ENCODE measurements at regions not wholly inside any gene's neighbourhood (a gene's known extent, or its start where the extent isn't known, plus 50 kb on each side); places are given as distances from the start of the nearest gene placed in this dataset.
"Not testable (repeated sequence)": the region's sequence is repeated elsewhere in the genome, so short reads cannot be mapped to it uniquely, and the experiment has no call there.

DNA sequence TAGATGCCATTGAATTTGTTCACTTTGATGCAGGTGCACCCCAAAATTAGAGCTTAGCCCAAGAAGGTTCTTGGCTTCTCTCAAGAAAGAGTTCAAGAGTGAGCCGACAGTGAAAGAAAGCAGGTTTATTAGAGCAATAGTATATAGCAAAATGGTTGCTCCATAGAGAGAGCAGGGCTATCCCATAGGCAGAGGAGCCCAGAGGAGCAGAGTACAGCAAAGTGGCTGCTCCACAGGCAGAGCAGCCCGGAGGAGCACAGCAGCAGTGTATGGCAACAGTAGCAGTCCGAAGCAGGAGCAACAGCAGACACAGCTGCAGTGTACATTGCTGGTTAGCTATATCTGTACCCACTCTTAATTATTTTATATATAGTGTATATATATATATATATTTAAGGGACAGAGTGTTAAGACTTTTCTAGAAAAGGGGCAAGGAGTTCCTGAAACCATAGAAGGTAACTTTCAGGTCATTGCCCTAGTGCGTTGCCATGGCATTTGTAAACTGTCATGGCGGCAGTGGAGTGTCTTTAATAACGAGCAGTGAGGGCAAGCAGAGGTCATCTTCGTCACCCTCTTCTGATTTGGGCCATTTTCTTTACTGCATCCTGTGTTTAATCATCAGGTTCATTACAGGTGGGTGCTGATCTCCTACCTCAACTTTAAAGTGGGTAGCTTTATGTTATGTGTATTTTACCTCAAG is 222.7 kb downstream of the CYB561 start:
- no peak overlapping the region for H3K27ac ChIP-seq (ENCODE audit: low read length)
- no peak overlapping the region for H3K4me2 ChIP-seq (ENCODE audit: low read length)
- H3K4me3 ChIP-seq (ENCODE audit: low read length) = no peak overlapping the region
- no peak overlapping the region for H2AFZ ChIP-seq (ENCODE audit: low read depth, low read length)
- H3K79me2 ChIP-seq (ENCODE audit: low read length) = no peaks in the 10 kb centered on the region
- H3K36me3 ChIP-seq (replicated peaks; ENCODE audit: low read depth, low read length) = peaks cover 4% of the 10 kb centered on the region
- TF ChIP-seq EZH2phosphoT487 (IDR thresholded peaks at IDR 0.05; ENCODE audit: low read depth) = no peak
- TF ChIP-seq, protein P1, sequence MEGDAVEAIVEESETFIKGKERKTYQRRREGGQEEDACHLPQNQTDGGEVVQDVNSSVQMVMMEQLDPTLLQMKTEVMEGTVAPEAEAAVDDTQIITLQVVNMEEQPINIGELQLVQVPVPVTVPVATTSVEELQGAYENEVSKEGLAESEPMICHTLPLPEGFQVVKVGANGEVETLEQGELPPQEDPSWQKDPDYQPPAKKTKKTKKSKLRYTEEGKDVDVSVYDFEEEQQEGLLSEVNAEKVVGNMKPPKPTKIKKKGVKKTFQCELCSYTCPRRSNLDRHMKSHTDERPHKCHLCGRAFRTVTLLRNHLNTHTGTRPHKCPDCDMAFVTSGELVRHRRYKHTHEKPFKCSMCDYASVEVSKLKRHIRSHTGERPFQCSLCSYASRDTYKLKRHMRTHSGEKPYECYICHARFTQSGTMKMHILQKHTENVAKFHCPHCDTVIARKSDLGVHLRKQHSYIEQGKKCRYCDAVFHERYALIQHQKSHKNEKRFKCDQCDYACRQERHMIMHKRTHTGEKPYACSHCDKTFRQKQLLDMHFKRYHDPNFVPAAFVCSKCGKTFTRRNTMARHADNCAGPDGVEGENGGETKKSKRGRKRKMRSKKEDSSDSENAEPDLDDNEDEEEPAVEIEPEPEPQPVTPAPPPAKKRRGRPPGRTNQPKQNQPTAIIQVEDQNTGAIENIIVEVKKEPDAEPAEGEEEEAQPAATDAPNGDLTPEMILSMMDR (IDR thresholded peaks at IDR 0.05; ENCODE audit: low read depth, low read length) = no peak
- H3K4me1 ChIP-seq (ENCODE audit: low read length) = peaks cover 8% of the 10 kb centered on the region
- H3K27me3 ChIP-seq (ENCODE audit: low read depth, low read length) = no peaks in the 10 kb centered on the region
- H3K9ac ChIP-seq (ENCODE audit: low read length) = no peak overlapping the region
- H3K9me3 ChIP-seq (ENCODE audit: insufficient read depth, low read length) = no peaks in the 10 kb centered on the region
- no peaks in the 10 kb centered on the region for H4K20me1 ChIP-seq (ENCODE audit: insufficient read depth, low read length)

DNA sequence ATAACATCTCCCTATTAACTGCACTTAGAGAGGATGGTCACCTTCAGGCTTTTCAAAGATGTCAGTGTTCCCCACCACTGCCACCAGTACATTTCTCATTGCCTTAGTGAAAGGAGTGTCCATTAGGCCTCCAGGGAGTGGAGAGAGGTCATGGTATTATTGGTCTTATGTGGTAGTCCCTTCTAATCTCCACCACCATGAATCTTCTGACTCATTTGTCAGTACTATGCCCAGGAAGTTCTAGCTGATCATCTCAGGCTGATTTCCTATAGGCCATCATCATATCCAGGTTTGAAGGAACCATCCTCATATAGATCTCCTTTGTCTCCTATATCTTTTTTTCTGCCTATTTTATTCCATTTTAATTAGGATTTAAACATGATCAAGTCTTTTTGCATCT is 221.5 kb downstream of the CYB561 start:
- H3K27me3 ChIP-seq (ENCODE audit: low read depth, low read length) = no peaks in the 10 kb centered on the region
- no peak for TF ChIP-seq EZH2phosphoT487 (IDR thresholded peaks at IDR 0.05; ENCODE audit: low read depth)
- TF ChIP-seq, protein P1 (IDR thresholded peaks at IDR 0.05; ENCODE audit: low read depth, low read length) = no peak
- peaks cover 4% of the 10 kb centered on the region for H3K36me3 ChIP-seq (replicated peaks; ENCODE audit: low read depth, low read length)
- H3K4me2 ChIP-seq (ENCODE audit: low read length) = no peak overlapping the region
- H3K27ac ChIP-seq (ENCODE audit: low read length) = no peak overlapping the region
- no peaks in the 10 kb centered on the region for H3K79me2 ChIP-seq (ENCODE audit: low read length)
- no peaks in the 10 kb centered on the region for H4K20me1 ChIP-seq (ENCODE audit: insufficient read depth, low read length)
- H3K9ac ChIP-seq (ENCODE audit: low read length) = no peak overlapping the region
- no peak overlapping the region for H2AFZ ChIP-seq (ENCODE audit: low read depth, low read length)
- no peaks in the 10 kb centered on the region for H3K9me3 ChIP-seq (ENCODE audit: insufficient read depth, low read length)
- H3K4me1 ChIP-seq (ENCODE audit: low read length) = peaks cover 4% of the 10 kb centered on the region; the same call in 1 of the 2 replicates
- no peak overlapping the region for H3K4me3 ChIP-seq (ENCODE audit: low read length)

DNA sequence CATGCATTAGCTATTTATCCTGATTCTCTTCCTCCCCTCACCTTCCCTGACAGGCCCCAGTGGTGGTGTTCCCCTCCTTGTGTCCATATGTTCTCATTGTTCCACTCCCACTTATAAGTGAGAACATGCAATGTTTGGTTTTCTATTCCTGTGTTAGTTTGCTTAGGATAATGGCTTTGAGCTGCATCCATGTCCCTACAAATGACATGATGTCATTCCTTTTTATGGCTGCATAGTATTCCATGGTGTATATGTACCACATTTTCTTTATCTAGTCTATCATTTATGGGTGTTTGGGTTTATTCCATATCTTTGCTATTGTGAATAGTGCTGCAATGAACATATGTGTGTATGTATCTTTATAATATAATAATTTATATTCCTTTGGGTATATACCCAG is 219.4 kb downstream of the CYB561 start:
- H4K20me1 ChIP-seq (ENCODE audit: insufficient read depth, low read length); H2AFZ ChIP-seq (ENCODE audit: low read depth, low read length); H3K9ac ChIP-seq (ENCODE audit: low read length); H3K4me1 ChIP-seq (ENCODE audit: low read length); H3K27ac ChIP-seq (ENCODE audit: low read length); H3K4me2 ChIP-seq (ENCODE audit: low read length); H3K36me3 ChIP-seq (replicated peaks; ENCODE audit: low read depth, low read length); H3K4me3 ChIP-seq (ENCODE audit: low read length); H3K27me3 ChIP-seq (ENCODE audit: low read depth, low read length); H3K79me2 ChIP-seq (ENCODE audit: low read length): not testable (repeated sequence)
- H3K9me3 ChIP-seq (ENCODE audit: insufficient read depth, low read length) = peaks cover 11% of the 10 kb centered on the region

DNA sequence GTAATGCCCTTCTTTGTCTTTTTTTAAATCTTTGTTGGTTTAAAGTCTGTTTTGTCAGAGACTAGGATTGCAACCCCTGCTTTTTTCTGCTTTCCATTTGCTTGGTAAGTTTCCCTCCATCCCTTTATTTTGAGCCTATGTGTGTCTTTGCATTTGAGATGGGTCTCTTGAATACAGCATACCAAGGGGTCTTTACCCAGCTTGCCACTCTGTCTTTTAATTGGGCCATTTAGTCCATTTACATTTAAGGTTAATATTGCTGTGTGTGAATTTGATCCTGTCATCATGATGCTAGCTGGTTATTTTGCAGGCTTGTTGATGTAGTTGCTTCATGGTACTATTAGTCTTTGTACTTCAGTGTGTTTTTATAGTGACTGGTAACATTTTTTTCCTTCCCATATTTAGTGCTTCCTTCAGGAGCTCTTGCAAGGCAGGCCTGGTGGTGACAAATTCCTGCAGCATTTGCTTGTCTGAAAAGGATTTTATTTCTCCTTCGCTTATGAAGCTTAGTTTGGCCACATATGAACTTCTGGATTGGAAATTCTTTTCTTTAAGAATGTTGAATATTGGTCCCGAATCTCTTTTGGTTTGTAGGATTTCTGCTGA is 215.0 kb downstream of the CYB561 start:
- not testable (repeated sequence) for H3K36me3 ChIP-seq (replicated peaks; ENCODE audit: low read depth, low read length); H3K4me2 ChIP-seq (ENCODE audit: low read length); H3K9ac ChIP-seq (ENCODE audit: low read length); H3K27ac ChIP-seq (ENCODE audit: low read length); H3K27me3 ChIP-seq (ENCODE audit: low read depth, low read length); H3K4me1 ChIP-seq (ENCODE audit: low read length); H4K20me1 ChIP-seq (ENCODE audit: insufficient read depth, low read length); H3K79me2 ChIP-seq (ENCODE audit: low read length); H3K4me3 ChIP-seq (ENCODE audit: low read length); H2AFZ ChIP-seq (ENCODE audit: low read depth, low read length)
- H3K9me3 ChIP-seq (ENCODE audit: insufficient read depth, low read length) = peaks cover 16% of the 10 kb centered on the region

DNA sequence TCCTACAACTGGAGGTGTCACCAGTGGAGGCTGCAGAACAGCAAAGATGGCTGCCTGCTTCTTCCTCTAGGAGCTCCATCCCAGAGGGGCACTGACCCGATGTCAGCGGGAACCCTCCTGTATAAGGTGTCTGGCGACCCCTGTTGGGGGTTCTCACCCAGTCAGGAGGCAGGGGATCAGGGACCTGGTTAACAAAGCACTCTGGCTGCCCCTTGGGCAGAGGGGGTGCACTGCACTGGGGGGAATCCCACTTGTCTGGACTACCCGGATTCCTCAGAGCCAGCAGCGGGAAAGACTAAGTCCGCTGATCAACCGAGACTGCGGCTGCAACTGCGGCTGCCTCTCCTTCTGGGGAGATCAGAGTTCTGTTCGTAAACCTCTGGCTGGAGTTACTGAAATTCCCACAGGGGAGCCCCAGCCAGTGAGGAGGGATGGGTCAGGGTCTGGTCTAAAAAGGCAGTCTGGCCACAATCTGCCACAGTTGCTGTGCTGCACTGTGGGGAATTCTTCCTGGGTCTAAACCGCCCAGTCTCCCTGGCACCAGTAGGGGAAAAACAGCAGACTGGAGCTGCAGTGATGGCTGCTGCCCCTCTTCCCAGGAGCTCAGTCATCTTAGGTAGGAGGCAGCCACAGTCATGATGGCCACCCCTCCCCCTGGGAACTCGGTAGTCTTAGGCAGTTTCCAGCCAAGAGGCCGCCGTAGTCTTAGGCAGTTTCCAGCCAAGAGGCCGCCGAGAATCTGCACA is 213.4 kb downstream of the CYB561 start:
- H3K4me3 ChIP-seq (ENCODE audit: low read length) = no peak overlapping the region
- H3K4me2 ChIP-seq (ENCODE audit: low read length) = no peak overlapping the region
- H3K9me3 ChIP-seq (ENCODE audit: insufficient read depth, low read length) = peaks cover 16% of the 10 kb centered on the region
- no peaks in the 10 kb centered on the region for H4K20me1 ChIP-seq (ENCODE audit: insufficient read depth, low read length)
- H3K79me2 ChIP-seq (ENCODE audit: low read length) = no peaks in the 10 kb centered on the region
- no peaks in the 10 kb centered on the region for H3K36me3 ChIP-seq (replicated peaks; ENCODE audit: low read depth, low read length)
- H2AFZ ChIP-seq (ENCODE audit: low read depth, low read length) = no peak overlapping the region
- TF ChIP-seq, protein P1 (IDR thresholded peaks at IDR 0.05; ENCODE audit: low read depth, low read length) = no peak
- no peak for TF ChIP-seq EZH2phosphoT487 (IDR thresholded peaks at IDR 0.05; ENCODE audit: low read depth)
- H3K4me1 ChIP-seq (ENCODE audit: low read length) = peaks cover 8% of the 10 kb centered on the region
- no peak overlapping the region for H3K27ac ChIP-seq (ENCODE audit: low read length)
- no peaks in the 10 kb centered on the region for H3K27me3 ChIP-seq (ENCODE audit: low read depth, low read length)
- H3K9ac ChIP-seq (ENCODE audit: low read length) = no peak overlapping the region

All from OCI-LY3 (cell line).